Endometrial microvascular endothelial cells (primary cell): ENCODE measurements at regions not wholly inside any gene's neighbourhood (a gene's known extent, or its start where the extent isn't known, plus 50 kb on each side); places are given as distances from the start of the nearest gene placed in this dataset.

ENCODE experiments used
- in situ Hi-C: cut with HindIII; loops from 2 replicates; pipeline ENCODE4 v1.10.0; 2017; ENCODE audit warnings: low sequenced_read_pairs, low pct_unique_long_range_greater_than_20kb; ENCODE audit errors: inconsistent ontology term

GRCh38 chr2:104746299-104746698, 107.6 kb upstream of the POU3F3 start:
- in situ Hi-C loops = no loop called here

DNA sequence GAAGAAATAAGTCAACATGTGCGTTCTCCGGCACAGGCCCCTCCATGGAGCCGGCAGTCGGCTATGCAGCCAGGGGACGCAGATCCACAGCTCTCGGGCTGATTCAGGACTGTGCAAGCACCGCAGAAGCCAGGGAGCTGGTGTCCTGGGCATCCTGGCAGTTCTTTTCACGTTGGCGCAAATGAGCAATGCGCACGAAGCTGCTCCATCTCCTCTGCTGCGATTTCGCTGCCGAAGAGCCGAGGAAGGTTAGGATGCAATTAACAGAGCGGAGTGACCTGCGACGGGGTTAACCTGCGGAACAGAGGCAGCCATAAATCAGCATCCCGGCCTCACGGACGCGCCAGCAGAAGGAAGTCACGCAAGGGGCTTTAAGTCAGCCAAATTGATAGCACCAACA, 107.1 kb upstream of the POU3F3 start:
- in situ Hi-C loops = no loop called here

DNA sequence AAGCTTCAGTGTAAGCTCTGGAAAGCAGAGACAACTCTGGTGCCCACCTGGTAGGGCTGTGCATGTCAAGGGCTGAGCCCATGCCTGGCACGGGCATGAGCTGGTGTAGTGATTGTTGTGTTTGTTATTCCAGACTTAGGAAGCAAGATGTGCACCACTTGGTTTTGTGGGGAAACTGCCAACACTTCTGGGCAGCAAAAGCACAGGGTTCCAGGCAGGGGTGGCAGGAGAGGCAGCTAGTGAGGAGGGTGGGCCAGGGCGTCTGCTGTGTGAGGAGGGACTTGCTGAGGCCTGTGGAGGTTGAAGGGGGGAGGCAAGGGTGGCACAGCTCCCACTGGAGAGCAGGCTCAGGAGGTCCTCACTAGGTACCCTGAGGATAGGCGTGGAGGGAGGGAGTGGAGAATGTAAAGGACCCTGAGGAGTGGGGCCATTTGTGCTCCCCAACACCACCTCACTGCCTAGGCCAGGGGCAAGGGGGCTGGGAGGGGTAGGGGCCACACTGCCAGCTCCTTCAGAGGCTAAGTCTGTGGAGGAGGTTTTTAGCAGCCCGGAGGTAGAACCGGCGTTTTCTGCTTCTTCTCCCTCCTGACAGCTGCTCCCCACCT, 104.0 kb upstream of the POU3F3 start:
- in situ Hi-C loops = no loop called here

GRCh38 chr2:104752504-104752903, 101.4 kb upstream of the POU3F3 start:
- in situ Hi-C loops = no loop called here

DNA sequence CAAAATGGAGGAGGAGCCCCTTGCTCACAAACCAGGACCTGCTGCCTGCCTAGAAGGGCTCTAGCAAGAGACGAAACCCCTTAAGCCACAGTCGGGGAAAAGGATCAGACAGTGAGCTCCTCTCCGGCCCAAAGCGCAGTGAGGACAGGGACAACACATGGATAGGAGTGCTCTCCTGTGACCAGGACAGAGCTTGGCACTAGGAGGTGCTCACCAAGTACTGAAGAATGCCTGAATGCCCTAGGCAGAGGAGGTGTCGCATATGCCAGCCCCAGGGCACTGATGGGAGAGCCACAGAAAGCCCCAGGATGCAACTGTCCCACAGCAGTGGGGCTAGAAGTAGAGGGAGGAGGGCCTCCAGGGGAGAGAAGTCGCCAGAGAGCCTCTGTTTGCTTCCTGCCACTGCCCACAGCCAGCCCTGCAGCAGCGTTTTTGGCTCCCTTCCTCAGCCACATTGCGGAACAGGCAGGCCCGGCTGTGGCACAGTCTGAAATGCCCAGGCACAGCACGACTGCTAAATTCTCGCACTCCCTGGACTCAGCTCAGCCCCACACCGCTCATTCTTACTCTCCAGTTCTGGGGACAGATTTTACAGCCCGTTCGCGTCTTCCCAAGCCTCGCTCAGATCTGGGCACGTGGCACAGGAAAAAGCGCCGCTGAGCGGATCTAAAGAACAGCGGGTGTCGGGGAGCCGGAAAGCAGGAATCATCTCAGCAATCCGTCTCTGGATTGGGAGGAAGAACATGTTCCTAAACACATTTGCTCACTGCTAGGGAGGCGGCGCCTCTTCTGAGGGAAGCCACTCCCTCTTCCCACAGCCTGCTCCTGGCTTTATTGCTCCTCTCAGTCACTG, 98.7 kb upstream of the POU3F3 start:
- in situ Hi-C loops = no loop called here

DNA sequence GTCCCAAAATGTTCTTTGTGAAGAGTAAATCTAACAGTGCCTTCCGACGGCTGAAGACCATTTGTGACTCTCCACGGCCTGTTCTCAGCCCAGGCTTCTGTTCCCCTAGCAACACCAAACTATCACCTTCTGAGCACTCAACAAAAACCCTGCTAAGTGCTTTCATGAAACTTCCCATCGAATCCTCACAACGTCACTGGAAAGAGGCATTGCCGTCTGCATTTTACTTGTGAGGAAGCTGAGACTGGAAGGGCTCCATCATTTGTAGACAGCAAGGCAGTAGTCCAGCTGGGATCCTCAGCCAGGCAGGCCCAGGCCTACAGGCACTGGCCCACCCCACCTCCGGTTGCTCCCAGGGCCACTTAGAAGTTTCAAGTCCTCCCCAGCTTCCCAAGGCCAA, 97.8 kb upstream of the POU3F3 start:
- in situ Hi-C loops = no loop called here

DNA sequence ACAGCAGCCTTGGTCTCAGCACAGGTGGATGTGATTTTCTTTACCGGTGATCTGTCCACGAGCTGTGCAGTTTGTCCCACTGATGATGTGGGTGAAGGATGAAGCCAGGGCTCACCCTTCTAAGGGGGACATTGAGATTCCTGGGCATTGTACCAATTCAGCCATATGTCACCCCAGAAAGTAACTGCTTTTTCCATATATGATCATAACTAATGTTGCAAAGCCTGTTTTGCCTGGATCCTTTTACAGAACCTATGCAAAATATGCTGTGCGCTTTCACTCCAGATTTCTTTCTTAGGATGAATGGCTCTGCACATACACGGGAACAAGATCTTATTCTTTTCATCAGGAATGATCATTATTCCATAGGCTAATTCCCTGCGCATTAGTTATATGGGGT, 96.9 kb upstream of the POU3F3 start:
- in situ Hi-C loops = no loop called here

DNA sequence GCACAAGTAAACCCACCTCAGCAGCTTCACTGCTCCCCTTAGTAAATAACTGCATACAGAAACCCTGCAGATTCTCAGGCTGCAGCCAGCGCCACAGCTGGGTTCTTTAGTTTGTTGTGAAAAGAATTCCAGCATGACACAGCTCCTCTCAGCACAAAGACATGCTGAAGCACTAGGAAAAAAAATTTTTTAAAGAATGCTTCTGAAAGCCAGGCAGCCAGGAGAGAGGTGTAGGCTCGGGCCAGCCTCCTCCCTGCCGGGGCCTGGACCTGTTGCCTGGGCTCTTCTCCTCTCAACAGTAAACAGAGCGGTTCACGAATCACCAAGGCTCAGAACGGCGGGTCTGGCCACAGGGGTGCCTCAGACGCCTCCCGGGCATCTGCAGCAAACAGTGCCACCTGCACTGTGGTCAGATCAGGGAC, 95.7 kb upstream of the POU3F3 start:
- in situ Hi-C loops = no loop called here

- in situ Hi-C loops = no loop called here
Observed at GRCh38 chr2:104762031-104762430, 91.9 kb upstream of the POU3F3 start.

DNA sequence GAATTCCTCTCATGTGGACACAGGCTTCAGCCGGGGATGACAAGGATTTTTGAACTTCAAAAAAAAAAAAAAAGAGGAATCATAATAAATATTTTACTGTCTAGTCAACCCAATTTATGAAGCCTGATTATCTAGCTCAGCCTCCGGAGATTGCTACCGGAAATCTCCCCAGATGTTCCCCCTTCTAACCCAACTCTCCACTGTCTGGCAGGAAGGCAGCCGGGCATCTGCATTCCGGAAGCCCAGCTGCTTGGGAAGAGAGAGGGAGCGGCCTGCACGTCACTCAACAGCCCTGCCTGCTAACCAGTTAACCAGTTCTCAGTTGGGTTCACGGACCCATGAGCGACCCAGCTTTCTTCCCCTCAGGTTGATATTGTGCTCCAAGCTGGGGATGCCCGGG, 87.2 kb upstream of the POU3F3 start:
- in situ Hi-C loops = no loop called here

GRCh38 chr2:104768694-104769093, 85.2 kb upstream of the POU3F3 start:
- in situ Hi-C loops = no loop called here

DNA sequence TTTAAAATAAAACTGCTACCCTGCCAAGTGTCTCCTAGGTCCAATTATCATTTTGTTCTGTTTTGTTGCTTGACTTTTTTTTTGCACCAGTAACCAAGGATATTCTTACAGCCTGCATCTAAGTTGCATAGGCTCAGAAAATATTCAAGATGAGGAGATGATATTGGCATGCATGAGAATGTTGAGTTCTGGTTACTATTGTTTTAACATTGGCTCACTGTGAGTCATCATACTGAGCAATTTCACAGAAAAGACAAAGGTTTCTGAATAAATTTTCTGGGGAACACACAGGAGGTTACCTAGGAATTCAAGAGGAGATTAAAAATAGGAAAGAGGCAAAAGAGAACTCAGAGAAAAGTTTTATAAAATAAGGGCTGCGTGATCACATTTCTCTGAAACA, 84.8 kb upstream of the POU3F3 start:
- in situ Hi-C loops = no loop called here

- in situ Hi-C loops = no loop called here
Observed at GRCh38 chr2:104772996-104773395, 80.9 kb upstream of the POU3F3 start.

DNA sequence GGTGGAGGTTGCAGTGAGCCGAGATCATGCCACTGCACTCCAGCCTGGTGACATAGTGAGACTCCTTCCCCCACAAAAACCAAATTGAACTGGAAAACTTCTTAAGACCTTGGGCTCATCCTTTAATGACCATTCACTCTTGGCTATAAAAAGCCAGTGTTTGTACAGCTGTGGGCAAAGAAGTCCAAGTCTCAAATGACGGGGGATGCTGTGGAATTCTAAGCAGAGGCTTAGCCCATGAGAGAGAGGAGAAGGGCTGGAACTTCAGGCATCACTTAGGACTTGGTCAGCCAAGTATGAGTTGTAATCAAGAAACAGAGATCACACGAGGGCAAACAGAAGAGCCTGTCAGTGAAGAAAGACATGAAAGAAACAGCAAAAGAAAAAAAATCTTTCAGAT, 79.3 kb upstream of the POU3F3 start:
- in situ Hi-C loops = loop anchor here (25.0 kb wide), 1 partner anchor 412 kb away; no protein-coding TSS in a partner anchor

- in situ Hi-C loops = loop anchor here (25.0 kb wide), 1 partner anchor 415 kb away; no protein-coding TSS in a partner anchor
Observed at GRCh38 chr2:104777721-104778120, 76.2 kb upstream of the POU3F3 start.

GRCh38 chr2:104781151-104781550, 72.8 kb upstream of the POU3F3 start:
- in situ Hi-C loops = loop anchor here (25.0 kb wide), 1 partner anchor 419 kb away; no protein-coding TSS in a partner anchor

DNA sequence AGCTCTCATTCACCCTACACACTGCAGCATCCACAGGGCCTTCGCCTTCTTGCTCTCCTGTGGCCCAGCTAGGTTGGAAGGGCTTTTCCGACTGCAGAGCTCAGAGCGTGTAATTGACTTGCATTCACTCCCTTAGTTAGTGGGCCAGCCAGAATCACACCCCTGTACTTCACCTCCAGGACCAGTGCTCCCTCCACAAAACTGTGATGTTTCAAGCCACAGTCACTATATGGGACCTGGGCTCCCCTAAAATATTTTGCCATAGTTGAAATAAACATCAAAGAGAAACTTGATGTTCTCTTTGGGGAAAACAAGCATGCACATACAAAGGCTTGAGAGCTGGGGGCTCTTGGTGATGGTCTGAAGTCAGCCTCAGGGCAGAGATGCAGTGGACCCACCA, 69.7 kb upstream of the POU3F3 start:
- in situ Hi-C loops = loop anchor here (25.0 kb wide), 1 partner anchor 422 kb away; no protein-coding TSS in a partner anchor

GRCh38 chr2:104786204-104786603, 67.7 kb upstream of the POU3F3 start:
- in situ Hi-C loops = loop anchor here (25.0 kb wide), 1 partner anchor 424 kb away; no protein-coding TSS in a partner anchor

DNA sequence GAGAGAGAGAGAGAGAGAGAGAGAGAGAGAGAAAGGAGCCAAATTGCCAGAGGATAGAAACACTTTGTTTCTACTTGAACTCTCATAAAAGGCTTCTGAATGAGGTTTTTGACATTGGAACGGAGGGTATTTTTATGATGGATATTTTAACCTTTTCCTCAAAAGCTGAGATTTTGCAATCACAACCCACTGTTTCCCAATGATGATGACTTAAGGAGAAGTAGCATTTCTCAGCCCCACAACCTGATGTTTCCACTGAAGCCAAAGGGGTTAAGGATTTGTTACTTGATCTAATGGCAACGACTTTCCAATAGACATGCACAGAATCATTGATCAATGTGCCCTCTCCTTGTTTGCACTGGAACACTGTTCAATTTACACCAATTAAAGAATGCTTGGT, 67.1 kb upstream of the POU3F3 start:
- in situ Hi-C loops = loop anchor here (25.0 kb wide), 1 partner anchor 425 kb away; no protein-coding TSS in a partner anchor
